Activated CD4-positive, alpha-beta T cell treated with anti-CD3 and anti-CD28 coated beads for 4 hours (primary cell): ENCODE measurements at regions not wholly inside any gene's neighbourhood (a gene's known extent, or its start where the extent isn't known, plus 50 kb on each side); places are given as distances from the start of the nearest gene placed in this dataset.

Source experiments
- DNase-seq, 2 donors: peaks; one replicate each; pipeline ENCODE4 v3.0.0-alpha.2; 2020

- no peak for DNase-seq
Measured at GRCh38 chr6:6784514-6785162, 196.1 kb downstream of the LY86 start.

- DNase-seq: no peak
Measured at GRCh38 chr6:6785163-6785521, 196.6 kb downstream of the LY86 start.

GRCh38 chr6:6788394-6789032 lies 200.0 kb downstream of the LY86 start:
- no peak for DNase-seq

GRCh38 chr6:6790393-6790792 lies 201.9 kb downstream of the LY86 start:
- no peak for DNase-seq

GRCh38 chr6:6790891-6791290 lies 202.4 kb downstream of the LY86 start:
- DNase-seq: no peak

GRCh38 chr6:6793388-6794250 lies 205.1 kb downstream of the LY86 start:
- no peak for DNase-seq

GRCh38 chr6:6795393-6795792 lies 206.9 kb downstream of the LY86 start:
- DNase-seq: no peak

- DNase-seq: no peak
Measured at GRCh38 chr6:6796818-6797217, 208.3 kb downstream of the LY86 start.

GRCh38 chr6:6798448-6798860 lies 209.9 kb downstream of the LY86 start:
- DNase-seq: no peak

- no peak for DNase-seq
Measured at GRCh38 chr6:6801005-6801335, 212.4 kb downstream of the LY86 start.

GRCh38 chr6:6801635-6802218 lies 213.2 kb downstream of the LY86 start:
- no peak for DNase-seq

- DNase-seq: no peak
Measured at GRCh38 chr6:6803180-6803977, 214.9 kb downstream of the LY86 start.

- DNase-seq: no peak
Measured at GRCh38 chr6:6804843-6805615, 216.5 kb downstream of the LY86 start.

- DNase-seq: no peak
Measured at GRCh38 chr6:6806844-6807518, 218.5 kb downstream of the LY86 start.

GRCh38 chr6:6808343-6808742 lies 219.8 kb downstream of the LY86 start:
- no peak for DNase-seq

- no peak for DNase-seq
Measured at GRCh38 chr6:6808915-6809314, 220.4 kb downstream of the LY86 start.

- no peak for DNase-seq
Measured at GRCh38 chr6:6810727-6811126, 222.2 kb downstream of the LY86 start.

- peak in 1 of 2 donors; percentile 6 for DNase-seq
Measured at GRCh38 chr6:6811128-6812009, 222.8 kb downstream of the LY86 start.

- no peak for DNase-seq
Measured at GRCh38 chr6:6812427-6812826, 223.9 kb downstream of the LY86 start.

GRCh38 chr6:6815732-6816131 lies 227.2 kb downstream of the LY86 start:
- DNase-seq: no peak
